IPS-15b (cell line): ENCODE measurements at regions not wholly inside any gene's neighbourhood (a gene's known extent, or its start where the extent isn't known, plus 50 kb on each side); places are given as distances from the start of the nearest gene placed in this dataset.
"Not testable (repeated sequence)": the region's sequence is repeated elsewhere in the genome, so short reads cannot be mapped to it uniquely, and the experiment has no call there.

Source experiments
- H3K27me3 ChIP-seq: one replicate; pipeline ENCODE4 v1.6.1; 2013; ENCODE audit warnings: low read length; ENCODE audit not compliant: control insufficient read depth, insufficient read depth
- H3K36me3 ChIP-seq: one replicate; pipeline ENCODE4 v1.6.1; 2013; ENCODE audit warnings: low read length; ENCODE audit not compliant: control insufficient read depth, insufficient read depth
- H3K4me1 ChIP-seq: one replicate; pipeline ENCODE4 v1.6.1; 2013; ENCODE audit warnings: mild to moderate bottlenecking, low read length; ENCODE audit not compliant: control insufficient read depth, insufficient read depth
- H3K4me3 ChIP-seq: one replicate; pipeline ENCODE4 v1.5.1; 2013; ENCODE audit warnings: low read depth, low read length
- H3K9ac ChIP-seq: one replicate; pipeline ENCODE4 v1.6.1; 2013; ENCODE audit warnings: low read depth, mild to moderate bottlenecking, low read length
- H3K9me3 ChIP-seq: one replicate; pipeline ENCODE4 v1.6.1; 2013; ENCODE audit warnings: mild to moderate bottlenecking, low read length; ENCODE audit not compliant: control insufficient read depth, insufficient read depth

- no peaks in the 10 kb centered on the region for H3K27me3 ChIP-seq
- no peak overlapping the region for H3K9ac ChIP-seq
- H3K4me1 ChIP-seq, result peaks cover 8% of the 10 kb centered on the region
- H3K4me3 ChIP-seq, result no peak overlapping the region
- H3K9me3 ChIP-seq, result no peaks in the 10 kb centered on the region
- no peaks in the 10 kb centered on the region for H3K36me3 ChIP-seq
Measured at GRCh38 chr5:101720033-101720432, 576.1 kb downstream of the SLCO4C1 start.

DNA sequence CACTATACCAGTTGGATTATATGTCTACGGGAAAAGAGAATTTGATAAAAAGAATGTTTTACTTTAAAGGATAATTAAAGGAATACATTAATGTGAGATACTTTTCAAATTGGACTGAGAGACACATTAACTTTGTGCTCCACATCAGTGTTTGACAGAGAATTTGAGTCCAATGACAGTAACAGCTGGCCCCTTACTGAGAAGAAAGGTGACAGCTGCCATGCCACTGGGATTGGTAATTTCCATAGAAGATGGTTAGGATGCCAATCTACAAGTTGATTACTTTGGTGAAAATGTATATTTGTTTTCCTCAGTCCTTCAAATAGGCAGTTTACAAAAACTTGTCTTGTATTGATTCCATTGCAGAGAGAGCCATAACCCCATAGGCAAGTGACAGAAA lies 578.4 kb downstream of the SLCO4C1 start:
- Histone ChIP-seq H3K9ac (no peak overlapping the region), H3K36me3 (no peaks in the 10 kb centered on the region), H3K9me3 (no peaks in the 10 kb centered on the region), H3K4me1 (peaks cover 8% of the 10 kb centered on the region), H3K27me3 (no peaks in the 10 kb centered on the region), H3K4me3 (no peak overlapping the region)

GRCh38 chr5:101716941-101717340 lies 579.1 kb downstream of the SLCO4C1 start:
- no peak overlapping the region for H3K9ac ChIP-seq
- H3K36me3 ChIP-seq, result no peaks in the 10 kb centered on the region
- no peak overlapping the region for H3K4me3 ChIP-seq
- no peaks in the 10 kb centered on the region for H3K9me3 ChIP-seq
- H3K4me1 ChIP-seq, result peaks cover 8% of the 10 kb centered on the region
- H3K27me3 ChIP-seq, result no peaks in the 10 kb centered on the region

- H3K9me3 ChIP-seq, H3K4me1 ChIP-seq, H3K4me3 ChIP-seq, H3K9ac ChIP-seq, H3K27me3 ChIP-seq, H3K36me3 ChIP-seq: not testable (repeated sequence)
Measured at GRCh38 chr5:101715790-101716189, 580.3 kb downstream of the SLCO4C1 start.

- Histone ChIP-seq H3K27me3 (no peaks in the 10 kb centered on the region), H3K4me3 (no peak overlapping the region), H3K4me1 (peaks cover 8% of the 10 kb centered on the region), H3K36me3 (no peaks in the 10 kb centered on the region), H3K9me3 (no peaks in the 10 kb centered on the region), H3K9ac (no peak overlapping the region)
Measured at GRCh38 chr5:101689306-101689705, 606.8 kb downstream of the SLCO4C1 start.

DNA sequence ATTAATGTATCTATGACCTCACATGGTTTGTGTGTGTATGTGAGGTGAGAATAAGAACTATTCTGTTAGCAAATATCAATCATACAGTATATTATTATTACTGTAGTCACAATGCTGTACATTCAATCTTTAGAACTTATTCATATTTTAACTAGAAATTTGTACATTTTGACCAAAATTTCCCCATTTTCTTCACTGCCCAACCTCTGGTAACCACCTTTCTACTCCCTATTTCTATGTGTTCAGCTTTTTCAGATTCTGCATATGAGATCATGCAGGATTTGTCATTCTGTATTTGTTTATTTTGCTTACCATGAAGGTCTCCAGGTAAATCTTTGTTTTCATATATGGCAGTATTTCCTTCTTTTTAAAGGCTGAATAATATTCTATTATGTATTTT lies 607.9 kb downstream of the SLCO4C1 start:
- Histone ChIP-seq H3K27me3 (no peaks in the 10 kb centered on the region), H3K36me3 (no peaks in the 10 kb centered on the region), H3K9me3 (no peaks in the 10 kb centered on the region), H3K4me1 (peaks cover 8% of the 10 kb centered on the region), H3K4me3 (no peak overlapping the region), H3K9ac (no peak overlapping the region)

DNA sequence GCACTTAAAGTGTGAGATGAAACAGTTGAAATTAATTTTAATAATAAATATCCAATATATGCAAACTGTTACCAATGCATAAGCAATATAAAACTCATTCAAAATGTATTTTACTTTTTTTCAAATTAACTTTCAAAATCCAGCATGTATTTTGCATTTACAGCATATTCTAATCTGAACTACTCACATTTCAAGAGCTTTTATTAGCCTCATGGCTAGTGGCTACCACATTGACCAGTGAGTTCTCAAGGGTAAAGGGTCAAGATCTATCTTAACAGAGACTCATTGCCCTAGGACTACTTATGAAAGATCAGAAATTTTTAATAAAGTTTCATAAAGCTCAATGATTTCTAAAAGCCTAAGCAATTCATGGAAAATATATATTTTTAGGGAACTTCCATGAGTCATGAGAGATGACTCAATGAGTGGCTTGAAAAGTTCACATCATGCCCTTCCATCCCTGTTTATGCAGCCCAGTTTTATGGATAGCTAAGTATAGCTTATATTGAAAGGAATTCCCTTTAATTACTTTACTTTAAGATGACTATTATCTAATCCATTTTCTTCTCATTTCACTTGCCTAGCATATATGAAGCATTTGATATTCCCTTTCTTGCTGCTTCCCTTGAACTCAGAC lies 608.6 kb downstream of the SLCO4C1 start:
- Histone ChIP-seq H3K27me3 (no peaks in the 10 kb centered on the region), H3K9me3 (no peaks in the 10 kb centered on the region), H3K9ac (no peak overlapping the region), H3K4me1 (peaks cover 8% of the 10 kb centered on the region), H3K36me3 (no peaks in the 10 kb centered on the region), H3K4me3 (no peak overlapping the region)

DNA sequence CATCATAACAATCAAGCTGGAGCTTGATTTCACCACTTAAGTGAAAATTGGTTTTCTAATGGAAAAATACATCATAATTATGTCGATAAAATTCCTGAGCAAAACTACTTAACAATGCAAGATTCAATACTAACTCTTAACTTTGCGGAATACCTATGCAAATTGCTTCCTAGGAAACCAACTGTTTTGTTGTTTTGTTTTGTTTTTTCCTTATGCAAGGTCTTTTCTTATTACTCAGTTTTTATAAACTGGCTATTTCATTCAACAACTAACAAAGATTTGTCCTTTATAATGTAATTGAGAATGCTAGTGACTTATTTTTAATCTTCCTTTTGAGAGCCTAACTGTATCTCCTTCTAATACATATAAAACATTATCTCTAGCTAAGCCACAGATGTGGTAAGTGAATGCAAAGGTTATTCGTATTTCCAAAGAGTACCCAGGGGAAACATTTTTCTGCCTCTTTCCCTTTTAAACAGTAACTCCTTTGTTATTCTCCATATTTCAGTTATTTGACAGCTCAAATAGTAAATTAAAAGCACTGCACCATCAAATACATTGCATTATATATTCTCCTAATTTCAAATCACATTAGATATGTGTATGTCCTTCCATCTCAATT lies 609.4 kb downstream of the SLCO4C1 start:
- peaks cover 8% of the 10 kb centered on the region for H3K4me1 ChIP-seq
- no peaks in the 10 kb centered on the region for H3K9me3 ChIP-seq
- H3K4me3 ChIP-seq, result no peak overlapping the region
- no peaks in the 10 kb centered on the region for H3K36me3 ChIP-seq
- H3K27me3 ChIP-seq, result no peaks in the 10 kb centered on the region
- no peak overlapping the region for H3K9ac ChIP-seq

GRCh38 chr5:101679816-101680215 lies 616.3 kb downstream of the SLCO4C1 start:
- Histone ChIP-seq H3K9me3 (no peaks in the 10 kb centered on the region), H3K9ac (no peak overlapping the region), H3K27me3 (no peaks in the 10 kb centered on the region), H3K4me3 (no peak overlapping the region), H3K4me1 (peaks cover 6% of the 10 kb centered on the region), H3K36me3 (no peaks in the 10 kb centered on the region)

- peak overlapping the region; percentile 24 for H3K4me3 ChIP-seq
Measured at GRCh38 chr5:101678481-101679193, 617.4 kb downstream of the SLCO4C1 start.

DNA sequence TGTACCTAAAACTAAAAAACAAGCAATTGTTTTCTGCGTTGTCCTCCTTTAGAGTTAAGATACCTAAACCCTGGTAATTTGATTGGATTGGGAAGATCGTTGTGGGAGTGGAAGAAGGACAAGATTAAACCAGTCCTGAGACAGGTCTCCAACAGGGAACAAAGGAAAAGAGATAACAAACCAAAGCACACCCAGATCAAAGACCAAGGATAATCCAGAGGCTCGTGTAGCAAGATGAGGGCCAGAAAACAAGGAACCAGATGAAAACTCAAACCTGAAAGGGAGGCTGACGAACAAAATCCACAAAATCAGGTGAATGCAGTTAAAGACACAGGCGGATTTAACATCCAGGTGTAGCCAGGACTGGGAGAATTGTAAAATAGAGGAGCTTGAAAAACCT lies 618.1 kb downstream of the SLCO4C1 start:
- no peak overlapping the region for H3K9ac ChIP-seq
- H3K36me3 ChIP-seq, result no peaks in the 10 kb centered on the region
- no peaks in the 10 kb centered on the region for H3K27me3 ChIP-seq

More at GRCh38 chr5:101678481-101679193, 617.4 kb downstream of the SLCO4C1 start:
- Histone ChIP-seq H3K27me3 (no peaks in the 10 kb centered on the region), H3K9ac (no peak overlapping the region), H3K4me1 (peaks cover 6% of the 10 kb centered on the region), H3K36me3 (no peaks in the 10 kb centered on the region), H3K9me3 (no peaks in the 10 kb centered on the region)

DNA sequence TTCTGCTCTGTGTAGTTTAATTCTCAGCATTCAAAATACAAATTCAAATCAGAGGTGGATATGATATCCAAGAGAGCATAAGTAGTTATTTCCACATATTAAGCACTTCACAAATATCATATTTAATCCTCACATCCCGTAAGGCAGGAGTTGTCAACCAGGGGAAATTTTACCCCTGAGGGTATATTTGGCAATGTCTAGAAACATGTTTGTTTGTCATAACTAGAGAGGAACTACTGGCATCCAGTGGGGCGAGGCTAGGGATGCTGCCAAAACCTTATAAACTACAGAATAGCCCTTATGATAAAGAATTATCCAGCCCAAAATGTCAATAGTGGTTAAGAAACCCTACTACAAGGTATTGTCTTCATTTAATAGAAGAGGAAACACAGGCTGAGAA lies 619.4 kb downstream of the SLCO4C1 start:
- Histone ChIP-seq H3K4me1 (peaks cover 6% of the 10 kb centered on the region), H3K36me3 (no peaks in the 10 kb centered on the region), H3K27me3 (no peaks in the 10 kb centered on the region), H3K9ac (no peak overlapping the region), H3K9me3 (no peaks in the 10 kb centered on the region), H3K4me3 (no peak overlapping the region)

More for the DNA sequence above, 618.1 kb downstream of the SLCO4C1 start:
- H3K9me3 ChIP-seq, result no peaks in the 10 kb centered on the region
- no peak overlapping the region for H3K4me3 ChIP-seq
- peaks cover 6% of the 10 kb centered on the region for H3K4me1 ChIP-seq
